ENCODE measurements at regions not wholly inside any gene's neighbourhood (a gene's known extent, or its start where the extent isn't known, plus 50 kb on each side); places are given as distances from the start of the nearest gene placed in this dataset.

- no peak for TF ChIP-seq POLR2AphosphoS5 (IDR thresholded peaks at IDR 0.05)
- no peaks in the 10 kb centered on the region for H3K9me3 ChIP-seq
- no peaks in the 10 kb centered on the region for H3K36me3 ChIP-seq
- H3K4me1 ChIP-seq: peaks cover 0 to 5% (median 0%) of the 10 kb centered on the region in 4 donors
- intact Hi-C loops (cut with DNase I; ENCODE audit: low total_unique reads) (no loop called here), in situ Hi-C loops (cut with MboI; ENCODE audit: low pct_ligation_motif_present in 1 of 4, low pct_unique_long_range_greater_than_20kb in 1 of 4, low sequenced_read_pairs in 3 of 4) (no loop called here)
- WGBS, 2 donors (ENCODE audit: low coverage in 1 of 2): 84 to 100% methylated on average over 1 of the region's 1 CpG
- H3K4me3 ChIP-seq: no peak overlapping the region
- no peak for DNase-seq
- no peak overlapping the region for H3K27ac ChIP-seq
- H3K27me3 ChIP-seq: no peaks in the 10 kb centered on the region
Measured at GRCh38 chr10:33798754-33799153, 464.3 kb upstream of the NRP1 start.

- intact Hi-C loops (cut with DNase I; ENCODE audit: low total_unique reads): no loop called here
- DNase-seq: no peak
- in situ Hi-C loops (cut with MboI; ENCODE audit: low pct_ligation_motif_present in 1 of 4, low pct_unique_long_range_greater_than_20kb in 1 of 4, low sequenced_read_pairs in 3 of 4): no loop called here
- no peak overlapping the region for H3K4me3 ChIP-seq
- no peaks in the 10 kb centered on the region for H3K36me3 ChIP-seq
- no peaks in the 10 kb centered on the region for H3K27me3 ChIP-seq
- no peak overlapping the region for H3K27ac ChIP-seq
- H3K4me1 ChIP-seq: peaks cover 0 to 5% (median 0%) of the 10 kb centered on the region in 4 donors
- TF ChIP-seq CTCF (IDR thresholded peaks at IDR 0.05) (no peak), POLR2A (IDR thresholded peaks at IDR 0.05) (no peak), POLR2AphosphoS5 (IDR thresholded peaks at IDR 0.05) (no peak), EP300 (IDR thresholded peaks at IDR 0.05; ENCODE audit: low read depth) (no peak)
- no peaks in the 10 kb centered on the region for H3K9me3 ChIP-seq
- WGBS, 2 donors (ENCODE audit: low coverage in 1 of 2): 88 to 93% methylated on average over 2 of the region's 2 CpGs
Measured at GRCh38 chr10:33796680-33797079, 462.2 kb upstream of the NRP1 start.

- H3K4me3 ChIP-seq: no peak overlapping the region
- intact Hi-C loops (cut with DNase I; ENCODE audit: low total_unique reads): no loop called here
- no peak for DNase-seq
- H3K27me3 ChIP-seq: no peaks in the 10 kb centered on the region
- in situ Hi-C loops (cut with MboI; ENCODE audit: low pct_ligation_motif_present in 1 of 4, low pct_unique_long_range_greater_than_20kb in 1 of 4, low sequenced_read_pairs in 3 of 4): no loop called here
- H3K4me1 ChIP-seq: peaks cover 0 to 5% (median 0%) of the 10 kb centered on the region in 4 donors
- no peak overlapping the region for H3K27ac ChIP-seq
- H3K9me3 ChIP-seq: no peaks in the 10 kb centered on the region
- TF ChIP-seq CTCF (IDR thresholded peaks at IDR 0.05) (no peak), POLR2AphosphoS5 (IDR thresholded peaks at IDR 0.05) (no peak), POLR2A (IDR thresholded peaks at IDR 0.05) (no peak), EP300 (IDR thresholded peaks at IDR 0.05; ENCODE audit: low read depth) (no peak)
- no peaks in the 10 kb centered on the region for H3K36me3 ChIP-seq
Measured at GRCh38 chr10:33795529-33795928, 461.1 kb upstream of the NRP1 start.

- no peak overlapping the region for H3K27ac ChIP-seq
- in situ Hi-C loops (cut with MboI; ENCODE audit: low pct_ligation_motif_present in 1 of 4, low pct_unique_long_range_greater_than_20kb in 1 of 4, low sequenced_read_pairs in 3 of 4): no loop called here
- intact Hi-C loops (cut with DNase I; ENCODE audit: low total_unique reads): no loop called here
Measured at GRCh38 chr10:33794460-33794859, 460.0 kb upstream of the NRP1 start.

More at GRCh38 chr10:33794460-33794859, 460.0 kb upstream of the NRP1 start:
- H3K4me1 ChIP-seq: peaks cover 0 to 5% (median 0%) of the 10 kb centered on the region in 4 donors
- TF ChIP-seq POLR2AphosphoS5 (IDR thresholded peaks at IDR 0.05) (no peak), CTCF (IDR thresholded peaks at IDR 0.05) (no peak), POLR2A (IDR thresholded peaks at IDR 0.05) (no peak), EP300 (IDR thresholded peaks at IDR 0.05; ENCODE audit: low read depth) (no peak)
- no peak overlapping the region for H3K4me3 ChIP-seq
- no peaks in the 10 kb centered on the region for H3K36me3 ChIP-seq
- no peaks in the 10 kb centered on the region for H3K9me3 ChIP-seq
- H3K27me3 ChIP-seq: no peaks in the 10 kb centered on the region
- WGBS, 2 donors (ENCODE audit: low coverage in 1 of 2): 60 to 74% methylated on average over 3 of the region's 3 CpGs
- DNase-seq: no peak
